ENCODE measurements at regions not wholly inside any gene's neighbourhood (a gene's known extent, or its start where the extent isn't known, plus 50 kb on each side); places are given as distances from the start of the nearest gene placed in this dataset.

- 80 to 87% (median 81%) methylated on average over 10 of the region's 10 CpGs for WGBS, 5 donors
- Histone ChIP-seq H3K4me3 (no peak overlapping the region), H3K4me1 (no peaks in the 10 kb centered on the region), H3K27ac (no peak overlapping the region), H3K27me3 (no peaks in the 10 kb centered on the region), H3K36me3 (no peaks in the 10 kb centered on the region), H3K9me3 (no peaks in the 10 kb centered on the region)
- DNase-seq = no peak
- TF ChIP-seq, protein P1, sequence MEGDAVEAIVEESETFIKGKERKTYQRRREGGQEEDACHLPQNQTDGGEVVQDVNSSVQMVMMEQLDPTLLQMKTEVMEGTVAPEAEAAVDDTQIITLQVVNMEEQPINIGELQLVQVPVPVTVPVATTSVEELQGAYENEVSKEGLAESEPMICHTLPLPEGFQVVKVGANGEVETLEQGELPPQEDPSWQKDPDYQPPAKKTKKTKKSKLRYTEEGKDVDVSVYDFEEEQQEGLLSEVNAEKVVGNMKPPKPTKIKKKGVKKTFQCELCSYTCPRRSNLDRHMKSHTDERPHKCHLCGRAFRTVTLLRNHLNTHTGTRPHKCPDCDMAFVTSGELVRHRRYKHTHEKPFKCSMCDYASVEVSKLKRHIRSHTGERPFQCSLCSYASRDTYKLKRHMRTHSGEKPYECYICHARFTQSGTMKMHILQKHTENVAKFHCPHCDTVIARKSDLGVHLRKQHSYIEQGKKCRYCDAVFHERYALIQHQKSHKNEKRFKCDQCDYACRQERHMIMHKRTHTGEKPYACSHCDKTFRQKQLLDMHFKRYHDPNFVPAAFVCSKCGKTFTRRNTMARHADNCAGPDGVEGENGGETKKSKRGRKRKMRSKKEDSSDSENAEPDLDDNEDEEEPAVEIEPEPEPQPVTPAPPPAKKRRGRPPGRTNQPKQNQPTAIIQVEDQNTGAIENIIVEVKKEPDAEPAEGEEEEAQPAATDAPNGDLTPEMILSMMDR (IDR thresholded peaks at IDR 0.05) = no peak
- TF ChIP-seq POLR2AphosphoS5 (IDR thresholded peaks at IDR 0.05) (no peak), EP300 (IDR thresholded peaks at IDR 0.05) (no peak), POLR2A (IDR thresholded peaks at IDR 0.05) (no peak)
- intact Hi-C loops (cut with DNase I; ENCODE audit: low total_unique reads) = no loop called here
These were observed 244.7 kb downstream of the COL4A1 start for GRCh38 chr13:110062077-110062776.

DNA sequence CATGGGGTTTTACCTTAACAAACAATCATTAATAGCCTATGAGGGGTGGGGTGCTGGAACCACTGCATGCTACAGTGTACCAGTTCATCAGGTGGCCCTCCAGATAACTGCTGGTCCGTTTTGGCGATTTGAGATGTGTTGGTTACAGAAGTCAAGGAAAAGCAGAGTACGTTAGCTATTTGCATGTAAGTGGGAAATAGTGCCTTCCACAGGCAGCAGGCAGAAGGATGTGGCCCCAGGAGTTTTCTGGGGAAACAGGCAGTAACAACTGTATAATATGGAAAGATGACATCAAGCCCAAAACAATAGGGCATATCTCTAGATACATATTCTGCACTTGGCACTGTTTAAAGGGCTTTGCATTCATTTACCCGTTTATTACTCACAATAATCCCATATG, 245.7 kb downstream of the COL4A1 start:
- no peak for DNase-seq
- 72 to 76% (median 75%) methylated on average over 4 of the region's 4 CpGs for WGBS, 5 donors
- no peaks in the 10 kb centered on the region for H3K27me3 ChIP-seq
- no peak overlapping the region for H3K4me3 ChIP-seq
- no peak for TF ChIP-seq POLR2AphosphoS5 (IDR thresholded peaks at IDR 0.05)
- TF ChIP-seq, protein P1 (IDR thresholded peaks at IDR 0.05) = no peak
- no peak for TF ChIP-seq POLR2A (IDR thresholded peaks at IDR 0.05)
- no peak for TF ChIP-seq EP300 (IDR thresholded peaks at IDR 0.05)
- H3K36me3 ChIP-seq = no peaks in the 10 kb centered on the region
- H3K27ac ChIP-seq = no peak overlapping the region
- intact Hi-C loops (cut with DNase I; ENCODE audit: low total_unique reads) = no loop called here
- no peaks in the 10 kb centered on the region for H3K4me1 ChIP-seq
- no peaks in the 10 kb centered on the region for H3K9me3 ChIP-seq

- intact Hi-C loops (cut with DNase I; ENCODE audit: low total_unique reads) = no loop called here
- 80 to 94% (median 86%) methylated on average over 9 of the region's 9 CpGs for WGBS, 5 donors
- Histone ChIP-seq H3K9me3 (no peaks in the 10 kb centered on the region), H3K27me3 (no peaks in the 10 kb centered on the region), H3K36me3 (no peaks in the 10 kb centered on the region), H3K27ac (no peak overlapping the region), H3K4me3 (no peak overlapping the region), H3K4me1 (no peaks in the 10 kb centered on the region)
- no peak for DNase-seq
- no peak for TF ChIP-seq EP300 (IDR thresholded peaks at IDR 0.05)
- TF ChIP-seq POLR2AphosphoS5 (IDR thresholded peaks at IDR 0.05) = no peak
- TF ChIP-seq, protein P1 (IDR thresholded peaks at IDR 0.05) = no peak
- TF ChIP-seq POLR2A (IDR thresholded peaks at IDR 0.05) = no peak
These were observed 249.9 kb downstream of the COL4A1 start for GRCh38 chr13:110057052-110057451.

DNA sequence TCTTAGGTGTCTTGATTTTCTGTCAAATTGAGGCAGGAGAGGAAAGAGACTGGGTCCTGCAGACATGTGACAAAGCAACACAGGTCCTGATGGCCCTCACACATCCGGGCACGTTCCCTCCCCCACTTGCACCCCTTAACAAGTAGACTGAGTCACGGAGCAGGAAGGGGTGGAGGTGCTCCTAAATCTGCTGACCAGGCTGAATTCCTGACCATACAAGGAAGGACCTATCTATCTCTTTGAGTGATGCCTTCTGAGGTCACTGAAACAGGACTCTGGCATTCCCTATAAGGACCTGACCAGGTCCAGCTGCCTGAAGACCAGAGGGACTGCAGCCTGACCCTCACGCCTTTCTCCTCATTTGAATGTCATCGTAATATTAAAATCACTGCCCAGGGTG, 250.3 kb downstream of the COL4A1 start:
- Histone ChIP-seq H3K27me3 (no peaks in the 10 kb centered on the region), H3K9me3 (no peaks in the 10 kb centered on the region), H3K4me1 (no peaks in the 10 kb centered on the region), H3K36me3 (no peaks in the 10 kb centered on the region), H3K4me3 (no peak overlapping the region), H3K27ac (no peak overlapping the region)
- intact Hi-C loops (cut with DNase I; ENCODE audit: low total_unique reads) = no loop called here
- no peak for DNase-seq
- TF ChIP-seq, protein P1 (IDR thresholded peaks at IDR 0.05) = no peak
- TF ChIP-seq POLR2A (IDR thresholded peaks at IDR 0.05) (no peak), POLR2AphosphoS5 (IDR thresholded peaks at IDR 0.05) (no peak), EP300 (IDR thresholded peaks at IDR 0.05) (no peak)
- WGBS, 5 donors = 74 to 95% (median 87%) methylated on average over 5 of the region's 5 CpGs
